ENCODE measurements at regions not wholly inside any gene's neighbourhood (a gene's known extent, or its start where the extent isn't known, plus 50 kb on each side); places are given as distances from the start of the nearest gene placed in this dataset.

GRCh38 chr11:57081356-57081755 is 92.6 kb downstream of the OR5AK2 start:
- ATAC-seq (ENCODE audit: low read depth): no peak
- no peak for TF ChIP-seq CTCF (IDR thresholded peaks at IDR 0.05)
- no peaks in the 10 kb centered on the region for H3K4me1 Mint-ChIP-seq
- H3K4me3 Mint-ChIP-seq: no peak overlapping the region
- H3K36me3 Mint-ChIP-seq (ENCODE audit: low read depth): no peaks in the 10 kb centered on the region
- no peak overlapping the region for H3K27ac Mint-ChIP-seq
- no peak for DNase-seq
- no peaks in the 10 kb centered on the region for H3K27me3 Mint-ChIP-seq
- ChIA-PET POLR2A (no interaction called here), CTCF (no interaction called here)
- H3K9me3 Mint-ChIP-seq: no peaks in the 10 kb centered on the region
- intact Hi-C loops (cut with micrococcal nuclease): no loop called here

GRCh38 chr11:57082125-57082524 is 93.4 kb downstream of the OR5AK2 start:
- Mint-ChIP-seq H3K4me1 (no peaks in the 10 kb centered on the region), H3K36me3 (ENCODE audit: low read depth) (no peaks in the 10 kb centered on the region), H3K4me3 (no peak overlapping the region), H3K27me3 (no peaks in the 10 kb centered on the region), H3K27ac (no peak overlapping the region), H3K9me3 (no peaks in the 10 kb centered on the region)
- intact Hi-C loops (cut with micrococcal nuclease): no loop called here
- TF ChIP-seq CTCF (IDR thresholded peaks at IDR 0.05): no peak
- ChIA-PET CTCF (no interaction called here), POLR2A (no interaction called here)
- DNase-seq (no peak), ATAC-seq (ENCODE audit: low read depth) (no peak)

- no peaks in the 10 kb centered on the region for H3K9me3 Mint-ChIP-seq
- DNase-seq: no peak
- H3K4me1 Mint-ChIP-seq: no peaks in the 10 kb centered on the region
Measured at GRCh38 chr11:57083641-57084385, 95.1 kb downstream of the OR5AK2 start.

GRCh38 chr11:57085611-57086010 is 96.1 kb upstream of the LRRC55 start:
- intact Hi-C loops (cut with micrococcal nuclease): no loop called here
- Mint-ChIP-seq H3K4me3 (no peak overlapping the region), H3K36me3 (ENCODE audit: low read depth) (no peaks in the 10 kb centered on the region), H3K27ac (no peak overlapping the region), H3K4me1 (no peaks in the 10 kb centered on the region), H3K27me3 (no peaks in the 10 kb centered on the region), H3K9me3 (no peaks in the 10 kb centered on the region)
- no peak for TF ChIP-seq CTCF (IDR thresholded peaks at IDR 0.05)
- no peak for DNase-seq
- POLR2A ChIA-PET: no interaction called here
- CTCF ChIA-PET: no interaction called here
- no peak for ATAC-seq (ENCODE audit: low read depth)

More at GRCh38 chr11:57083641-57084385, 95.1 kb downstream of the OR5AK2 start:
- no peak for TF ChIP-seq CTCF (IDR thresholded peaks at IDR 0.05)
- no peaks in the 10 kb centered on the region for H3K36me3 Mint-ChIP-seq (ENCODE audit: low read depth)
- intact Hi-C loops (cut with micrococcal nuclease): no loop called here
- H3K4me3 Mint-ChIP-seq: no peak overlapping the region
- no peak overlapping the region for H3K27ac Mint-ChIP-seq
- no peaks in the 10 kb centered on the region for H3K27me3 Mint-ChIP-seq
- ATAC-seq (ENCODE audit: low read depth): no peak
- CTCF ChIA-PET: no interaction called here
- POLR2A ChIA-PET: no interaction called here

- no peaks in the 10 kb centered on the region for H3K36me3 Mint-ChIP-seq (ENCODE audit: low read depth)
- peaks cover under 1% of the 10 kb centered on the region for H3K27me3 Mint-ChIP-seq
- POLR2A ChIA-PET: no interaction called here
- TF ChIP-seq CTCF (IDR thresholded peaks at IDR 0.05): no peak
- no peaks in the 10 kb centered on the region for H3K9me3 Mint-ChIP-seq
- intact Hi-C loops (cut with micrococcal nuclease): no loop called here
- no peak overlapping the region for H3K27ac Mint-ChIP-seq
- no peaks in the 10 kb centered on the region for H3K4me1 Mint-ChIP-seq
- ATAC-seq (ENCODE audit: low read depth) (no peak), DNase-seq (no peak)
- CTCF ChIA-PET: no interaction called here
- no peak overlapping the region for H3K4me3 Mint-ChIP-seq
Measured at GRCh38 chr11:57087991-57088390, 93.8 kb upstream of the LRRC55 start.
